Tibial artery (tissue), 4 donors: ENCODE measurements at regions not wholly inside any gene's neighbourhood (a gene's known extent, or its start where the extent isn't known, plus 50 kb on each side); places are given as distances from the start of the nearest gene placed in this dataset.

ENCODE experiments used
- DNase-seq, 2 donors: peaks; one replicate each; pipeline ENCODE4 v3.0.0-alpha.2; 2019
- H3K27ac ChIP-seq, 2 donors: fragments of 200-600 bp; sonication (generic) in 1 of 2; 1 replicate in 1 of 2; 2 replicates in 1 of 2; pipeline ENCODE4 v1.5.1; 2018 to 2019; ENCODE audit warnings: mild to moderate bottlenecking in 1 of 2
- H3K27me3 ChIP-seq, 2 donors: fragments of 200-600 bp; sonication (generic) in 1 of 2; one replicate each; pipeline versions ENCODE4 v1.5.1 to v1.6.0; 2016 to 2019
- H3K36me3 ChIP-seq, 3 donors: fragments of 200-600 bp; sonication (generic) in 2 of 3; one replicate each; pipeline ENCODE4 v1.5.1; 2016 to 2019; ENCODE audit warnings: mild to moderate bottlenecking in 2 of 3
- H3K4me1 ChIP-seq, 4 donors: fragments of 200-600 bp; sonication (generic) in 2 of 4; 1 replicate in 3 of 4; 2 replicates in 1 of 4; pipeline ENCODE4 v1.5.1; 2016 to 2019
- H3K4me3 ChIP-seq, 2 donors: fragments of 200-600 bp; sonication (generic) in 1 of 2; 1 replicate in 1 of 2; 2 replicates in 1 of 2; pipeline ENCODE4 v1.5.1; 2018 to 2019; ENCODE audit warnings: mild to moderate bottlenecking in 2 of 2
- H3K9me3 ChIP-seq, 3 donors: fragments of 200-600 bp; sonication (generic) in 1 of 3; one replicate each; pipeline ENCODE4 v1.5.1; 2016 to 2019
- intact Hi-C: fragments of 100-400 bp; cut with DNase I; formaldehyde crosslinking; loops from one replicate; pipeline ENCODE4 v1.15.0; 2023; ENCODE audit warnings: low total_unique reads
- TF ChIP-seq, protein P1 (sequence below), 2 experiments: fragments of 200-600 bp in 1 of 2; fragments of 450-650 bp in 1 of 2; IDR thresholded peaks; one replicate each; pipeline ENCODE4 v1.5.1; 2017 to 2019; ENCODE audit warnings: antibody characterized with exemption in 2 of 2, mild to moderate bottlenecking in 1 of 2, moderate library complexity in 1 of 2

GRCh38 chr2:204135752-204136151, 199.2 kb downstream of the ICOS start:
- Histone ChIP-seq H3K4me3 (no peak overlapping the region), H3K4me1 (no peaks in the 10 kb centered on the region), H3K27ac (no peak overlapping the region), H3K9me3 (no peaks in the 10 kb centered on the region), H3K36me3 (no peaks in the 10 kb centered on the region), H3K27me3 (no peaks in the 10 kb centered on the region)
- intact Hi-C loops, result no loop called here
- DNase-seq, result no peak
- TF ChIP-seq, protein P1, sequence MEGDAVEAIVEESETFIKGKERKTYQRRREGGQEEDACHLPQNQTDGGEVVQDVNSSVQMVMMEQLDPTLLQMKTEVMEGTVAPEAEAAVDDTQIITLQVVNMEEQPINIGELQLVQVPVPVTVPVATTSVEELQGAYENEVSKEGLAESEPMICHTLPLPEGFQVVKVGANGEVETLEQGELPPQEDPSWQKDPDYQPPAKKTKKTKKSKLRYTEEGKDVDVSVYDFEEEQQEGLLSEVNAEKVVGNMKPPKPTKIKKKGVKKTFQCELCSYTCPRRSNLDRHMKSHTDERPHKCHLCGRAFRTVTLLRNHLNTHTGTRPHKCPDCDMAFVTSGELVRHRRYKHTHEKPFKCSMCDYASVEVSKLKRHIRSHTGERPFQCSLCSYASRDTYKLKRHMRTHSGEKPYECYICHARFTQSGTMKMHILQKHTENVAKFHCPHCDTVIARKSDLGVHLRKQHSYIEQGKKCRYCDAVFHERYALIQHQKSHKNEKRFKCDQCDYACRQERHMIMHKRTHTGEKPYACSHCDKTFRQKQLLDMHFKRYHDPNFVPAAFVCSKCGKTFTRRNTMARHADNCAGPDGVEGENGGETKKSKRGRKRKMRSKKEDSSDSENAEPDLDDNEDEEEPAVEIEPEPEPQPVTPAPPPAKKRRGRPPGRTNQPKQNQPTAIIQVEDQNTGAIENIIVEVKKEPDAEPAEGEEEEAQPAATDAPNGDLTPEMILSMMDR (IDR thresholded peaks at IDR 0.05), result no peak

GRCh38 chr2:204138206-204138605, 201.6 kb downstream of the ICOS start:
- Histone ChIP-seq H3K4me3 (no peak overlapping the region), H3K9me3 (no peaks in the 10 kb centered on the region), H3K27me3 (no peaks in the 10 kb centered on the region), H3K36me3 (no peaks in the 10 kb centered on the region), H3K27ac (no peak overlapping the region), H3K4me1 (no peaks in the 10 kb centered on the region)
- TF ChIP-seq, protein P1 (IDR thresholded peaks at IDR 0.05), result no peak
- DNase-seq, result no peak
- intact Hi-C loops, result no loop called here

DNA sequence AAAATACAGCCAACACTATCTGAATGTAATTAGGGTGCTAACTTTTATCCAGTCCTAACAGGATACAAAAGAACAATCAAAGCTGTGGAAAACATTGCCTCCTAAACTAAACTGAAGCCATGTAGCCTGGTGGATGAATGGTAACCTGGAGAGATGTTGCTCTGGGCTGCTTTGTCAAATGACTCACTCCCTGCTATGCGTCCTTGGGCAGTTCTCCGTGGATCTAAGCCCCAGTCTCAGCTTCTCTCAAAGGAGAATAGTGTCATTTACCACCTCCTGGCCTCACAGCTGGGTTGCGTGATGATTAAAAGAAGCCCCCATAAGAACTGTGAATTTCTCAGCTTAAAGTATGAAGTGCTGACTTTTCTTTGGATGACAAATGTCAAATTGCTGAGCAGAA, 203.7 kb downstream of the ICOS start:
- TF ChIP-seq, protein P1 (IDR thresholded peaks at IDR 0.05), result no peak
- no peaks in the 10 kb centered on the region for H3K9me3 ChIP-seq
- intact Hi-C loops, result no loop called here

DNA sequence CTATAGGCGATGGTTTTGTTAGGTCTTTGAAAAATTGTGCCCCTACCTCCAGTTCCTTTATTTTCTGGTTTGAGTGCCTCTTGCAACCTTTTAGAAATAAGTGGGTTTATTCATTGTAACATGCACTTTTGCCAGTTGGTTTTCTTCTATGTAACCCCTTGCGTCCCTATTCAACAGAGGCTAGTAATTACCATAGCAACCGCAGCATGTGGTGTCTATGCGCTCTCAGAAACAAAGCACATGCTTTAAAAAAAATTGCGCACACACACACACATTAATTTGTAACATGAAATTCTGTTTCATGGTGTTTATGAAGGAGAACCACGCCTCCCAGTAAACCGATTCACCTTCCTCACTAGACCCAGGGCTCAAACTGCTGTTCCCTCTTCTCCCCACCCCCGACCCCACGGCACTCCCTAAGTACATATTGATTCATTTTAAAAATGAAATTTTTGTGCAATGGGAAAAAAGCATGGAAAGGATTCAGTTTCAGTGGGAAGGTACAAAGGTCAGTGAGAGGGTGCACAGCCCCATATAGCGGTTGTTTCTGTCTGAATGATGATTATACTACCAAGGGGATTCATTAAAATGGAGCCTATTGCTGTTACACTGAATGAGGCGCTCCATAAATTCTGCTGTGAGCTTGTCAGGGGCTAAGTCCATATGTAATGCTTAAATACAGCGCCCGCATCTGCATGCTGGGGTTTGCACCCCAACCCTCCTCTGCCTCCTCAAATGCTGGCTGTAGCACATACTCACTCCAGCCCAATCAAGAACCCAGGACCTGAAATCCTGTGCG, 206.9 kb downstream of the ICOS start:
- Histone ChIP-seq H3K4me1 (peaks cover 0 to 6% (median 0%) of the 10 kb centered on the region in 4 donors), H3K27ac (no peak overlapping the region), H3K27me3 (peaks cover 0 to 2% of the 10 kb centered on the region in 2 donors), H3K9me3 (no peaks in the 10 kb centered on the region), H3K4me3 (no peak overlapping the region), H3K36me3 (no peaks in the 10 kb centered on the region)
- intact Hi-C loops, result no loop called here
- no peak for DNase-seq
- TF ChIP-seq, protein P1 (IDR thresholded peaks at IDR 0.05), result no peak

More for the DNA sequence above, 203.7 kb downstream of the ICOS start:
- Histone ChIP-seq H3K36me3 (no peaks in the 10 kb centered on the region), H3K4me1 (no peaks in the 10 kb centered on the region), H3K4me3 (no peak overlapping the region), H3K27ac (no peak overlapping the region), H3K27me3 (peaks cover 0 to 2% of the 10 kb centered on the region in 2 donors)
- DNase-seq, result no peak

- TF ChIP-seq, protein P1 (IDR thresholded peaks at IDR 0.05), result no peak
- H3K36me3 ChIP-seq, result no peaks in the 10 kb centered on the region
- no peak overlapping the region for H3K4me3 ChIP-seq
- peaks cover 0 to 6% (median 0%) of the 10 kb centered on the region in 4 donors for H3K4me1 ChIP-seq
- no peaks in the 10 kb centered on the region for H3K9me3 ChIP-seq
- intact Hi-C loops, result no loop called here
- no peak overlapping the region for H3K27ac ChIP-seq
- H3K27me3 ChIP-seq, result peaks cover 0 to 2% of the 10 kb centered on the region in 2 donors
- no peak for DNase-seq
Measured at GRCh38 chr2:204144492-204144891, 207.9 kb downstream of the ICOS start.
